ENCODE measurements at regions not wholly inside any gene's neighbourhood (a gene's known extent, or its start where the extent isn't known, plus 50 kb on each side); places are given as distances from the start of the nearest gene placed in this dataset.
A peak's percentile ranks its signal among the peaks of the same experiment; 100 is the strongest.
"Not testable (repeated sequence)": the region's sequence is repeated elsewhere in the genome, so short reads cannot be mapped to it uniquely, and the experiment has no call there.

GRCh38 chr21:14288922-14289321, 73.0 kb downstream of the RBM11 start:
- Histone ChIP-seq H3K9me3 (ENCODE audit: low read depth) (no peaks in the 10 kb centered on the region), H3K4me2 (no peak overlapping the region), H3K4me3 (no peak overlapping the region), H3K79me2 (ENCODE audit: low read depth) (no peaks in the 10 kb centered on the region), H2AFZ (replicated peaks) (no peak overlapping the region), H3K9ac (no peak overlapping the region), H3K4me1 (no peaks in the 10 kb centered on the region), H3K27ac (no peak overlapping the region), H3K27me3 (no peaks in the 10 kb centered on the region), H3F3A (ENCODE audit: low read depth) (no peaks in the 10 kb centered on the region), H3K36me3 (no peaks in the 10 kb centered on the region), H4K20me1 (ENCODE audit: low read depth) (no peaks in the 10 kb centered on the region)
- no peak for TF ChIP-seq EZH2phosphoT487 (IDR thresholded peaks at IDR 0.05)
- TF ChIP-seq EZH2 (IDR thresholded peaks at IDR 0.05): no peak
- TF ChIP-seq CTCF (IDR thresholded peaks at IDR 0.05): no peak
- Mint-ChIP-seq H3K27ac (no peak overlapping the region), H3K27me3 (ENCODE audit: insufficient read depth, low read depth) (no peaks in the 10 kb centered on the region), H3K36me3 (no peaks in the 10 kb centered on the region), H3K4me3 (no peak overlapping the region), H3K4me1 (peaks cover 5% of the 10 kb centered on the region), H3K9me3 (no peaks in the 10 kb centered on the region)
- DNase-seq (ENCODE audit: low spot score): no peak

DNA sequence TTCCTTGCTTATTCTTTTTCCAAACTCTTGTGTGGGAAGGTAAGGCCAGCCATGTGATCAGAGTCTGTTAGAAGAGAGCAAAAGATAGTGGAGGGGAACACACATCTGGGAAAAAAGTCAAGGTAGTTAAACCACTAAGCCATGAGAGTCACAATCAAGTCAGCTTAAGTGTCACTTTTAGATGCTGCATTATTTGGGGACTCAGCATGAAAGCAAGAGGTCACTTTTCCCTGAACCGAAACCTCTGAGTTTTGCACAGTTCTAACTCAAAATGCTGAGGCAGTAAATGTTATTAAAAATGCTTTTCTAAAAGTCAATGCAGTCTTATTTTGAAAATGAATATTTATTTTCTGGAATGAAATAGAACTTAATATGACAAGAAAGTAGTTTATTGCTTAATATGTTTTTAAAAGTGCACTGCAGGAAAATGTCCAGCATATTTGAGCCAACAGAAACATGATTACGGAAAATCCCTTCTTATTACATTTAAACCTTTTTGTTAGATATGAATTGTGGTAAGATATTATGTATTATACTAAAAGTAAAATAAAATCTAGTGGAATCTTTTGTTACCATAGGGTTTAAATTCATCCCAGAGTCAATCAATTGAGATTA, 69.3 kb downstream of the RBM11 start:
- peaks cover 5% of the 10 kb centered on the region for H3K4me1 Mint-ChIP-seq
- Histone ChIP-seq H3F3A (ENCODE audit: low read depth) (peaks cover 4% of the 10 kb centered on the region), H3K36me3 (no peaks in the 10 kb centered on the region), H3K4me3 (no peak overlapping the region), H4K20me1 (ENCODE audit: low read depth) (no peaks in the 10 kb centered on the region), H3K9ac (no peak overlapping the region), H2AFZ (replicated peaks) (no peak overlapping the region), H3K4me2 (no peak overlapping the region), H3K27ac (no peak overlapping the region), H3K27me3 (peaks cover 7% of the 10 kb centered on the region), H3K9me3 (ENCODE audit: low read depth) (no peaks in the 10 kb centered on the region), H3K79me2 (ENCODE audit: low read depth) (no peaks in the 10 kb centered on the region), H3K4me1 (peaks cover 12% of the 10 kb centered on the region)
- no peak for DNase-seq (ENCODE audit: low spot score)
- no peaks in the 10 kb centered on the region for H3K9me3 Mint-ChIP-seq
- H3K27me3 Mint-ChIP-seq (ENCODE audit: insufficient read depth, low read depth): peaks cover 3% of the 10 kb centered on the region
- TF ChIP-seq CTCF (IDR thresholded peaks at IDR 0.05): no peak
- H3K4me3 Mint-ChIP-seq: no peak overlapping the region
- no peak overlapping the region for H3K27ac Mint-ChIP-seq
- H3K36me3 Mint-ChIP-seq: no peaks in the 10 kb centered on the region

- Histone ChIP-seq H3K9me3 (ENCODE audit: low read depth) (no peaks in the 10 kb centered on the region), H2AFZ (replicated peaks) (no peak overlapping the region), H3K27me3 (peaks cover 14% of the 10 kb centered on the region), H3K27ac (no peak overlapping the region), H3K4me2 (no peak overlapping the region), H4K20me1 (ENCODE audit: low read depth) (no peaks in the 10 kb centered on the region), H3K4me1 (peaks cover 12% of the 10 kb centered on the region), H3K36me3 (no peaks in the 10 kb centered on the region), H3K9ac (no peak overlapping the region), H3F3A (ENCODE audit: low read depth) (peaks cover 4% of the 10 kb centered on the region), H3K4me3 (no peak overlapping the region), H3K79me2 (ENCODE audit: low read depth) (no peaks in the 10 kb centered on the region)
- no peak overlapping the region for H3K4me3 Mint-ChIP-seq
- TF ChIP-seq EZH2 (IDR thresholded peaks at IDR 0.05) (no peak), EZH2phosphoT487 (IDR thresholded peaks at IDR 0.05) (no peak), CTCF (IDR thresholded peaks at IDR 0.05) (no peak)
- H3K27me3 Mint-ChIP-seq (ENCODE audit: insufficient read depth, low read depth): peaks cover 3% of the 10 kb centered on the region
- no peak overlapping the region for H3K27ac Mint-ChIP-seq
- no peaks in the 10 kb centered on the region for H3K36me3 Mint-ChIP-seq
- no peaks in the 10 kb centered on the region for H3K9me3 Mint-ChIP-seq
- H3K4me1 Mint-ChIP-seq: peaks cover 5% of the 10 kb centered on the region
- DNase-seq (ENCODE audit: low spot score): no peak
Observed at GRCh38 chr21:14284481-14284880, 68.5 kb downstream of the RBM11 start.

- H3K79me2 ChIP-seq (ENCODE audit: low read depth); H3K27ac ChIP-seq; H3K27me3 Mint-ChIP-seq (ENCODE audit: insufficient read depth, low read depth); H3K4me1 Mint-ChIP-seq; H3K4me3 Mint-ChIP-seq; H4K20me1 ChIP-seq (ENCODE audit: low read depth); H3K9me3 ChIP-seq (ENCODE audit: low read depth); H3K9ac ChIP-seq; H3K36me3 ChIP-seq; H3F3A ChIP-seq (ENCODE audit: low read depth); H3K36me3 Mint-ChIP-seq; H3K9me3 Mint-ChIP-seq; H3K27ac Mint-ChIP-seq: not testable (repeated sequence)
- H3K4me3 ChIP-seq: peak overlapping the region; percentile 45
- H3K4me2 ChIP-seq: peak overlapping the region; percentile 82
- DNase-seq (ENCODE audit: low spot score): peak; percentile 45
- H3K4me1 ChIP-seq: peaks cover 12% of the 10 kb centered on the region
- H2AFZ ChIP-seq (replicated peaks): peak overlapping the region; percentile 79
- peaks cover 15% of the 10 kb centered on the region for H3K27me3 ChIP-seq
Observed at GRCh38 chr21:14281188-14281900, 65.4 kb downstream of the RBM11 start.
